ENCODE measurements at regions not wholly inside any gene's neighbourhood (a gene's known extent, or its start where the extent isn't known, plus 50 kb on each side); places are given as distances from the start of the nearest gene placed in this dataset.
"Not testable (repeated sequence)": the region's sequence is repeated elsewhere in the genome, so short reads cannot be mapped to it uniquely, and the experiment has no call there.

GRCh38 chr10:44167752-44168151 is 217.1 kb downstream of the CXCL12 start:
- DNase-seq, result no peak

DNA sequence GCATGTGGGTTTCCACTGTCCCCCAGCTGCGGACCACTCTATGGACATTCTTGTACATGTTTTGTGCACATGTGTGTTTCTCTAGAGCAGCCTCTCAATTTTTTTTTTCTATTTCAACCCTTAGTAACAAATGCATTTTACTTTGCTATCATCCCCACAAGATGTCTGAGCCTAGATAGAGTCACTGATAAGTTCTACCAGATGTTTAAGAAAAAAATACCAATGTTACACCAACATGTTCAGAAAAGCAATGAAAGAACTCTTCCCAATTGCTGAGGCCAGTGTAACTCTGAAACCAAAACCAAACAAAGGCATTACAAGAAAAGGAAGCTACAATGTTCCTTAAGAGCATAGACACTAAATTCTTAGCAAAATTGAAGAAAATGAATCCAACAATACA is 218.5 kb downstream of the CXCL12 start:
- no peak for DNase-seq

DNA sequence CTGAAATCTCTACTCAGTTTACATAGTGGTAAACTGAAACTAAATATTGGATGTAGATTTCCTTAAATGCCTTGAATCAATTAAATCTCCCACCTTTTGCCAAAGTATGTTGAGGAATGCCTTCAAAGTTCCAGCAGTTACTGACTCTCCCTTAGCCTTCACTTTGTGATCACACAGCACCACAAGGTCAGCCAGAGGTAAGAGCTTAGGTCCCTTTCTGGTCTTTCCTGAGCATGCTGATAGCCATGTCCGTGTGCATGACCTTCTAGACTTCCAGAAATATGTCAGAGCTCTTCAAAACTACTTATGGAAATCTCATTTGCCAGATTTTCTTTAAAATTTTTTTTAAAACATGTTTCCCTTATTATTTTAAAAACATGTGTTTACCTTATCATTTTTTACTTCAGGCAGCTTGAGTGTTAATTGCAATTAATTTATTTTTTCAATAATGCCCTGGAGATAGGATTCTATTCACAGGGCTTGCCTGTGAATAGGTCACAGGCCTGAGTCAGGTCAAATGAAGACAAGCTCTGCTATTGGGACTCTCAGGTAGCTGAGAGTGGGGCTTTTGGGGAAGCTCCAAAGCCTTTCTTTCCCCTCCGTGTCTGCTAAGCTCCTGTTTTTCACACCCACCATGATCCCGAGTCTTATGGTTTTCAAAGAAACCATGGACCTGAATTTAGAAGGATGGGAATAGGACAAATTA is 220.5 kb downstream of the CXCL12 start:
- DNase-seq, result no peak

- no peak for DNase-seq
These were observed 223.7 kb downstream of the CXCL12 start for GRCh38 chr10:44161184-44161583.

- DNase-seq, result no peak
These were observed 227.3 kb downstream of the CXCL12 start for GRCh38 chr10:44157574-44157973.

DNA sequence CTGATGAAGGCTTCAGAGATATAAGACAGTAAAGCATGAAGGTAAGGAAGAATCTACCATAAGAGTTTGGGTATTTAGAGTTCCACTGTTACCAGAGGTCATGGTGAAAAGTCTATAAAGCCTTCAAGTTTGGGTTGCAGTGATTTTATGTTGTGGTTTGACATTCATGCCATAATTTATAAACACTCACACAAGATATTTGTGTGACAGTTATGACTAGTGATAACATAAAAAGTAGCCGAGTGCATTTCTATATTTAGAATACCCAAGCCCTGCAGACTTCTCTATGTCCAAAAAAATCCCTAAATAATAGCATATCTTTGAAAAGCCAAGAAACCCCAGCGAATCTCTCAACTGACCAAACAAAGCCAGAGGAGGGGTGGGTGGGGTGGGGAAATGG is 229.9 kb downstream of the CXCL12 start:
- no peak for DNase-seq

DNA sequence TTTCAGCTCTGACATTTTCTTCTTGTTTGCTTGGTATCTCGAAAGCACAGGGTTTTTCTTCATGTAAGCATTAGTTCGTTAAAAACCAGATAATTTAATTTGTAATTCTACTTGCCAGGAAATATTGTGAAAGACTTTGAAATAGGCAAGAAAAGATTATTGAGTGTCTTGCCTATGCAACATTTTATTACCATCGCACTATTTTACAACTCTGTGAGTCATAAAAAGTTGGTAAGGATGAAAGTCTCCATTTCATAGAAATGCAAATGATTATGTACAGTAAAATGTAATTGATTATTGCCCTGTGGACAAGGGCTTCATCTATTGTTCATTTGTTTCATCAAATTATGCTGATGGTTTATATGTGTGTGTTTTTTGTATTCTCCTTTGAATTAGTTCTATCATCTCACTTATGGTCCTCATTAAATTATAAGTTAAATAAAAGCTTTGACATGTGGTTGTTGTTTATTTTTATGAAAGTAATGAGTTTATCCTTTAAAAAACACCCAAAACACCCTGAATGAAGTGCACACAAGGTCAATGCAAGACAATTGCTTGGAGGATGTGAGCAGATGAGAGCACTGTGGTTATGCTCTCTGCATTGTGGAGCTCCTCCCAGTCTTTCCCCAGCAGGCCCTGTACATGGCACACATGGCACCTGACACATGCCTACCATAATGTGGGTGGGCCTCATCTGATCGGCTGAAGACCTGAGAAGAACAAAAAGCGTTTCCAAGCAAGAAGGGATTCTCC is 230.8 kb downstream of the CXCL12 start:
- no peak for DNase-seq

DNA sequence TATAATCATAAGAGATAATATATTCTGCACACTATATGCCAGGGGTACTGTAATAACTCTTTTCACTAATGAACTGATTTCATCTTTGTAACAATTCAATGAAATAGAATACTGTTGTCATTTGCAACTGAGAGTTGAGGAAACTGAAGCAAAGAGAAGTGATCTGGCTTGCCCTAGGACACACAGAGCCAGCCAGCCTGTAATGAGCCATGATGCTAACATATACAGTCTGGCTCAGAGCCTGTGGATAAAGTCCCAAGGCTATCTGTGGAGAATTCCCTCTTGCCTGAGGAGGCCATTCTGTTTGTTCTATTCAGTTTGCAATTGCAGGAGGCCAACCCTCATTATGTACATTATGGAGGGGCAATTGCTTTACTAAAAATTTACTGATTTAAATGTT is 241.3 kb downstream of the CXCL12 start:
- no peak for DNase-seq

GRCh38 chr10:44132361-44133289 is 252.3 kb downstream of the CXCL12 start:
- DNase-seq, result no peak

DNA sequence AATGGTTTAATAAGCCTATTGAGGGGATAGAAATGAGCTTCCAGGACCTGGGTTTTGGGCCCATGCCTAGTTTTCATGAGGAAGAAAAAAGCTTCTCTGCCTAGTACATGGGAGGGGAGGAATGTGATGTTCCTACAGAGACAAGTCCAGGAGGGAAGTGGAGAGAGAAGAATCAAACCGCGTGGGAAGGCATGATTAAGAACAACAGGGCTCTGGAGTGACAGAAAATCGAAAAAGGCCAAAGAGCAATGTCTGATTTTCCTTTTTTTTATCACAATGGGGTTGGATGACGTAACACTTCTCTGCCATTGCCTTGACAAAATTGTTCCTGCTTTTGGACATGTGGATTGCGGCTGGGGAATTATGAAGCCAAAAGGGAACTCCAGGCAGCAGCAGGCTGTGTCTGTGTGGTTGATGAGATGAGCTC is 258.6 kb downstream of the CXCL12 start:
- DNase-seq, result no peak

DNA sequence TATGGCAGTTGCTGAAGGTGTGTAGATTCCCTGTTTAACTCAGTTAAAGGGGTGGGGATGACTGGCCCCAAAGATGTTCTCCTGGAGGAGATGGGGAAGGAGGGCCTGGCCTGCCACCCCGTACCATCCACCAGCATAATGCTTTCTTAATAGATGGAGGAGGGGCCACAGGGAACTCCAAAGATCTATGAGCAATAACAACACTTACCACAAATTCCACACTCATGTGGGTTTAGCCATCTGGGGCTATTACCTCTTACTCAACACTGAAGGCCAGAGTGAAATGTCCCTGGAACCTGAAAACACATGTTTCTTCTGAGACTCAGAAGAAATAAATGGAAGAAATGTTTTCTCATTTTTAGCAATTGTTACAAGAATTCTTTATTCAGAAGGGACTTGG is 259.0 kb downstream of the CXCL12 start:
- DNase-seq, result no peak

GRCh38 chr10:44118500-44118899 is 266.4 kb downstream of the CXCL12 start:
- no peak for DNase-seq

- no peak for DNase-seq
These were observed 268.4 kb downstream of the CXCL12 start for GRCh38 chr10:44116474-44116873.

- DNase-seq, result no peak
These were observed 269.4 kb downstream of the CXCL12 start for GRCh38 chr10:44115516-44115915.

GRCh38 chr10:44114441-44114840 is 270.5 kb downstream of the CXCL12 start:
- DNase-seq, result no peak

DNA sequence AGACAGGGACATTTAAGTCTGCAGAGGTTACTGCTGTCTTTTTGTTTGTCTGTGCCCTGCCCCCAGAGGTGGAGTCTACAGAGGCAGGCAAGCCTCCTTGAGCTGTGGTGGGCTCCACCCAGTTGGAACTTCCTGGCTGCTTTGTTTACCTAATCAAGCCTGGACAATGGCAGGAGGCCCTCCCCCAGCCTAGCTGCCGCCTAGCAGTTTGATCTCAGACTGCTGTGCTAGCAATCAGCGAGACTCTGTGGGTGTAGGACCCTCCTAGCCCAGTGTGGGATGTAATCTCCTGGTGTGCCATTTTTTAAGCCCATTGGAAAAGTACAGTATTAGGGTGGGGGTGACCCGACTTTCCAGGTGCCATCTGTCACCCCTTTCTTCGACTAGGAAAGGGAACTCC is 272.6 kb downstream of the CXCL12 start:
- not testable (repeated sequence) for DNase-seq

GRCh38 chr10:44105696-44106095 is 279.2 kb downstream of the CXCL12 start:
- no peak for DNase-seq

- DNase-seq, result no peak
These were observed 282.1 kb downstream of the CXCL12 start for GRCh38 chr10:44102726-44103255.

GRCh38 chr10:44101082-44101481 is 283.8 kb downstream of the CXCL12 start:
- DNase-seq, result no peak

DNA sequence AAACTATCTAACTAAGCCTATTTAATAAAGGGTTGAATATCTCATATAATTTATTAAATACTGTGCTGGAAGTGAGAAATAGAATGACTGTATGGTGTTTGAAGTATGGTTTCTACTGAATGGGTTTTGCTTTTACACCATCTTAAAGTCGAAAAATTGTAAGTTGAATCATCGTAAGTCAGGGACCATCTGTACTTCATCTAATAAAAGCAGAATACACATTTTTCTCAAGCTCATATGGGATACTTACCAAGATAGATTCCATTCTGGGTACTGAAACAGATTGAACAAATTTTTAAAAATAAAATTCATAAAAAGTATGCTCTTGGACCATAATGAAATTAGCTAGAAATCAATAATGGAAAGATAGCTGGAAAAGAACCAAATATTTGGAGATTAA is 285.4 kb downstream of the CXCL12 start:
- no peak for DNase-seq

GRCh38 chr10:44096217-44096616 is 288.7 kb downstream of the CXCL12 start:
- DNase-seq, result not testable (repeated sequence)

DNA sequence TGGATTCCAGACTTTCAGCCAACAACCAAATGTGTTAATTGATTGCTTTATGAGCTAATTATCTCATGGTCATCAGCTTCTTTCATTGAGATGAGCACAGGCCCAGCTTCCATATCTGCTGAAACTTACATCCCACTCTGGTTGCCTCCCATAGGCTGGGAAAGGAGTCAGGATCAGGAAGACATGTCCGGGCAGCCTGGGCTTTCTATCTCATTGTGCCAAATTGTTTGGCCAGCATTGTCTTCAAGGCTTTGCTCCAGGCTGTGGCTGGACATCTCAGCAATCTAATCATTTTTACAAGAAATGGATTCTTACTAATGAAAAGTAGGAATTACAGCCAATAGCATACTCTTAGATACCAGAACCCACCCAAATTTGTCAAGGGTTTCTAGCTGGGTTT is 295.2 kb downstream of the CXCL12 start:
- DNase-seq, result no peak

DNA sequence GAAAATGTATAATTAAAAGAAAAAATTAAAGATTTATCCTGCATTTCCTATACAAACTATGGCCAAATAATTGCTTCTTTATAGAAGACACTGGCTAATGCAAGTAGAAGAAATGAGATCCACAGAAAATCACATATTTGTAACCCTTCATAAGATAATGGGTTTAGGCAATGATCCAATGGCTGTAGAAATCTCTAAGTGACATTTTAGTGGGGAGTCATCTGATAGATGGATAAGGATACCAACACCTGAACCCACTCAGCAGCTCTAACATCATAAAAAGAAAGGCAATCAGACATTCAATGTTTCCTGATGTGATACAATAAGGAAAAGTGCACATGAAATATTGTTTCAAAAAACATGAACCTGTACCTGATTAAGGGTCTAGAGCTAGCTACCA is 297.5 kb downstream of the CXCL12 start:
- no peak for DNase-seq

Data from activated CD4-positive, alpha-beta T cell treated with anti-CD3 and anti-CD28 coated beads, Interleukin-2, amount 50 U/mL, for 1 hour (primary cell).